ENCODE measurements at regions not wholly inside any gene's neighbourhood (a gene's known extent, or its start where the extent isn't known, plus 50 kb on each side); places are given as distances from the start of the nearest gene placed in this dataset.

GRCh38 chr6:23086100-23086499 lies 516.7 kb downstream of the HDGFL1 start:
- TF ChIP-seq CTCF (IDR thresholded peaks at IDR 0.05; ENCODE audit: low read depth, low read length): no peak
- TF ChIP-seq EZH2phosphoT487 (IDR thresholded peaks at IDR 0.05; ENCODE audit: low read depth): no peak

Measured in OCI-LY3 (cell line).